PC-3 (cell line): ENCODE measurements at regions not wholly inside any gene's neighbourhood (a gene's known extent, or its start where the extent isn't known, plus 50 kb on each side); places are given as distances from the start of the nearest gene placed in this dataset.
"Not testable (repeated sequence)": the region's sequence is repeated elsewhere in the genome, so short reads cannot be mapped to it uniquely, and the experiment has no call there.

Experiments used
- EZH2 ChIP-seq: fragments of 300-600 bp; sonication (generic); IDR thresholded peaks from one replicate; pipeline ENCODE4 v1.6.1; 2017; ENCODE audit warnings: antibody characterized with exemption, mild to moderate bottlenecking, low read length; ENCODE audit not compliant: unreplicated experiment
- EZH2phosphoT487 ChIP-seq: fragments of 300-600 bp; sonication (generic); IDR thresholded peaks from 2 replicates; pipeline ENCODE4 v1.6.1; 2018; ENCODE audit warnings: mild to moderate bottlenecking, antibody characterized with exemption, low read length, borderline replicate concordance
- TF ChIP-seq, protein P1 (sequence below): fragments of 300-600 bp; sonication (generic); conservative IDR thresholded peaks from 2 replicates; pipeline ENCODE4 v1.5.1; 2017; ENCODE audit warnings: antibody characterized with exemption, low read depth, mild to moderate bottlenecking, low read length

DNA sequence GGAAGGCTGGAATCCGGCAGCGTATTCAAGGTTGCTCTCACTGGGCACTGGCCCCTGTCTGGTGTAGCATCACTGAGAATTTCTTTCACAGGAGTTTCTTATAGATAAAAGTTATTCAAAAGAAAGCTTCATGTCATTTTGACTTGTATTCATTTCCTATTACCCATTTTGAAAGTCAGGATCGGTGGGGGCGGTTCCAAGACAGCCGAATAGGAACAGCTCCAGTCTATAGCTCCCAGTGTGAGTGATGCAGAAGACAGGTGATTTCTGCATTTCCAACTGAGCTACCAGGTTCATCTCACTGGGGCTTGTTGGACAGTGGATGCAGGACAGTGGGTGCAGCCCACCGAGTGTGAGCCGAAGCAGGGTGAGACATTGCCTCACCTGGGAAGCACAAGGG is 51.5 kb upstream of the CDC42EP3 start:
- TF ChIP-seq, protein P1, sequence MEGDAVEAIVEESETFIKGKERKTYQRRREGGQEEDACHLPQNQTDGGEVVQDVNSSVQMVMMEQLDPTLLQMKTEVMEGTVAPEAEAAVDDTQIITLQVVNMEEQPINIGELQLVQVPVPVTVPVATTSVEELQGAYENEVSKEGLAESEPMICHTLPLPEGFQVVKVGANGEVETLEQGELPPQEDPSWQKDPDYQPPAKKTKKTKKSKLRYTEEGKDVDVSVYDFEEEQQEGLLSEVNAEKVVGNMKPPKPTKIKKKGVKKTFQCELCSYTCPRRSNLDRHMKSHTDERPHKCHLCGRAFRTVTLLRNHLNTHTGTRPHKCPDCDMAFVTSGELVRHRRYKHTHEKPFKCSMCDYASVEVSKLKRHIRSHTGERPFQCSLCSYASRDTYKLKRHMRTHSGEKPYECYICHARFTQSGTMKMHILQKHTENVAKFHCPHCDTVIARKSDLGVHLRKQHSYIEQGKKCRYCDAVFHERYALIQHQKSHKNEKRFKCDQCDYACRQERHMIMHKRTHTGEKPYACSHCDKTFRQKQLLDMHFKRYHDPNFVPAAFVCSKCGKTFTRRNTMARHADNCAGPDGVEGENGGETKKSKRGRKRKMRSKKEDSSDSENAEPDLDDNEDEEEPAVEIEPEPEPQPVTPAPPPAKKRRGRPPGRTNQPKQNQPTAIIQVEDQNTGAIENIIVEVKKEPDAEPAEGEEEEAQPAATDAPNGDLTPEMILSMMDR: not testable (repeated sequence)
- not testable (repeated sequence) for TF ChIP-seq EZH2phosphoT487, EZH2
